Stimulated activated CD8-positive, alpha-beta memory T cell treated with anti-CD3 and anti-CD28 coated beads, Interleukin-4, amount 100 ng/mL, for 1 hour (primary cell): ENCODE measurements at regions not wholly inside any gene's neighbourhood (a gene's known extent, or its start where the extent isn't known, plus 50 kb on each side); places are given as distances from the start of the nearest gene placed in this dataset.

ENCODE experiments used
- DNase-seq, 2 donors: peaks; one replicate each; pipeline ENCODE4 v3.0.0-alpha.2; 2020; ENCODE audit warnings: low read depth in 2 of 2, low spot score in 1 of 2

DNA sequence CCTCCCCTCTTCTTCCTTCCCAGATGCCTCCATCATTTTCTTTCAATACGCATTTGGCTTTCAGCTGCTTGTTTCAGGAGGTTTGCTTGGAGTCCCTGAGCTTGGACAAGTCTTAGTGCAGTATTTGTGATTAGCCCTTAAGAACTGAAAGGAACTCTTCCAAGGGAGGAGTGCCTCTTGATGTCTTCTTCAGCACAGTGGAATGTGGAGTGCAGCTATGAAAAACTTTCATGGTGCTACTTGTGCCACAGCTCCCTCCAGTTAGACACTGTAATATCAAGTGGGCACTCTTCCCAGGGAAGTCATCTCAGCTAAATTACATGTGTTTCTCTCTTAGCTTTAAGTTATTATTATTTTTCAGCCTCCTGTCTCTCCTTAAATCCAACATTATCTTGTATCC lies 173.1 kb downstream of the NECTIN3 start:
- DNase-seq: no peak

DNA sequence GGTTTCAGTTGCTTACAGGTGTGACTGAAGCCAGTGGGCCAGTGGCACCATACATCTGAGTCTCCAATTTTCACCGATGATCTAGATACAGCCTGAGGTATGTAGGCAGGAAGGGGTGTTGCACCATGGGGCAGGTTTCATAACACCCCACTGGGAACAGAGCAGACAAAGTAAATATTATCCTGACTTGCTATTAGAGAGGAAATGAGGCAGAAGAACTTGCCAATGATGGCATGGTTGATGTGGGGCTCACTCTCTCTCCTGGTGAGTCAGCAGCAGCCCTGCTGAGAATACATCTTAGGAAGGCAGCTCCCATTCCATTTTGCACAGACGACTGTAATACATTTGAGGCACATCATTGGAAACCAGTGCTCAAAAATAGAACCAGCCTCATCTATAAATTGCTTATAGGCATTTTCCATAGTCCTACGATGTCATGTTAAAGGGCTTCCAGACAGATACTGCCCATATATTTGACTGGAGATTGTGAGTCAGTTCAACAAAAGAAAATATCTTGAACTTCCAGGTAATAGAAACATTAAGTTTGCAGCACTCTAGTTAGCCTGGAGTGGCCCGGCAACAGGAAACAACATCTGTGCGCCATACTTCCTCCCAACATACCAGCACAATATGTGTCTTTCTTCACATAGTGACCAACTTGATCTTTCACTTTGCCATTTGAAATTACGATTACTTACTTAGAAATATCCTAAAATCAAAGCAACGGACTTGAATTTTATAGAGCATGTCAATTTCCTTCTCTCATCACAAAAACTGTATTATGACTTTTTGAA lies 175.5 kb downstream of the NECTIN3 start:
- DNase-seq: no peak

DNA sequence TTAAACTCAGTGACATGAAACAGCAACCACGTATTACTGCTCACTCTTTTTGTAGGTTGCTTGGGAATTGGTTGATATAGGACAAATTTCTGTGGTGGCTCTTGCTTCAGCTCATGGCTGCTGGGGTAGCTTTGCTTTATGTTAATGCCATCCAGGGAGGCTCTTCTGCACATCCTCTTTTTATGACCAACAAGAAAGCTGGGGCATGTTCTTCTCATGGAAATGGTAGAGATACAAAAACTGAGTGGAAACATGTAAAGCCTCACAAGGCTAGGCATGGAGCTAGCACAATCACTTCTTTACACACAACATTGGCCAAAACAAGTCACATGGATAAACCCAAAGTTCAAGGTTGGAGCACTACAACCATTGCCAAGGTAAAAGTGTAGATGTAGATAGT lies 176.8 kb downstream of the NECTIN3 start:
- DNase-seq: no peak

DNA sequence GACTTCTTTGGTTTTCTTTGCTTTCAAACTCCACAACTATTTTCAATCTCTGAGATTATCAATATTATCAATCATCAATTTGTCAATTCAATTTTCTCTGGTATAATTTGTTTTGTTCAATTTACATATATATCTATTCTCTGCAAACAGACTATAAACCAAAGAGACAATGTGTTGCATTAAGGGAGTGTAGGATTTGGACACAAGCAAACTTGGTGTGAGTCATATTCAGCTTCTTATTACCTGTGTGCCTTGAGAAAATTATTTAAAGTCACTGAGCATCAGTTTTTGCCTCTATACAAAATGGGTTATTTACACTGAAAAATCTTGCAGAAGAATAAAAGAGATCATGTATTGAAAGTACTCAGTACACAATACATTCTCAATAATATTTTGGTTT lies 177.8 kb downstream of the NECTIN3 start:
- DNase-seq: no peak

DNA sequence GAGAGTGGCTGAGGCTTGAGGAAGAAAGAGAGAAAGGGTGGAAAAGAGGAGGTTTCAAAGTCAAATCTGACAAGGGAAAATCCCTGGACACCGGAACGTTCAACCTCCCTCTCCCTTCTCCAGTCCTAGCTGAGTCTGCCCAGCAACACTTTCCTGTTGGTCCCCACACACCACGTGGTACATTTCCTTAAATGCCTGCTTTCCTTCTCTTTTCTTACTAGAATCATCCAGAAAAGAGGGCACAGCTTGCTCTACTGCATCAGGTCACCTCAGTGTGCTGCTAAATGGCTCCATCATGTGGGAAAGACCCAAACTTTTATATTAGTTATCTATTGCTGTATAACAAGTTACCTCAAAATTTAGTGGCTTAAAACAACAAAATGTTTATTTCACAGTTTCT lies 181.2 kb downstream of the NECTIN3 start:
- DNase-seq: no peak

DNA sequence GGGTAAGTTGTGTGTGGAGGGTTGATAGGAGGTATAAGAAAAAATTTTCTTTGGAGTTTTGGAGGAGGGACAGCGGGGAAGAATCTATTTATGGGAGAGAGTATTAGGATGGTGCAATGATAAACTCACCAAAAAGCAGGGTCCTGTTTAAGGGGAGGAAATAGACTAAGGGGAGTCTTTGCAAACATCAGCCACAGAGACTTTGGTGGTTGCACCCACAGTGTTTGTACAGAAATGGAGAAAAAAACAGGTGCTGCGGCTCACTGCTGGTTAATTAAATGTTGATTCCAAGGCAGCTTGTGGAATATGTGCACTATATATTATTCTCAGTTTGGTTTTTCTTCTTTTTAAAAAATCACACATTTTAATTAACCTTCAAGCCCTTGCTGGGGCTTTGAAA lies 182.1 kb downstream of the NECTIN3 start:
- DNase-seq: no peak

DNA sequence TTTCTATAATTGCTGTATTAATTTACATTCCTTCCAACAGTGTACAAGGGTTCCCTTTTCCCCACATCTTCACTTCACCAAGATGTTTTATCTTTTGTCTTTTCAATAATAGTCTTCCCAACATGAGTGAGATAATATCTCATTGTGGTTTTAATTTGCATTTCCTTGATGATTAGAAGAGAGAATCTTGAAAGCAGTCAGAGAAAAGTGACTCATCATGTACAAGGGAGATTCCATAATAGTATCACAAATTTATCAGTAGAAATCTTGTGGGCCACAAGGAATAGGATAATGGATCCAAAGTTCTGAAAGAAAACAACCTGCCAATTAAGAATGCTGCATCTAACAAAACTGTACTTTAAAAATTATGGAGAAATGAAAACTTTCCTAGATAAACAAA lies 189.3 kb downstream of the NECTIN3 start:
- DNase-seq: no peak

DNA sequence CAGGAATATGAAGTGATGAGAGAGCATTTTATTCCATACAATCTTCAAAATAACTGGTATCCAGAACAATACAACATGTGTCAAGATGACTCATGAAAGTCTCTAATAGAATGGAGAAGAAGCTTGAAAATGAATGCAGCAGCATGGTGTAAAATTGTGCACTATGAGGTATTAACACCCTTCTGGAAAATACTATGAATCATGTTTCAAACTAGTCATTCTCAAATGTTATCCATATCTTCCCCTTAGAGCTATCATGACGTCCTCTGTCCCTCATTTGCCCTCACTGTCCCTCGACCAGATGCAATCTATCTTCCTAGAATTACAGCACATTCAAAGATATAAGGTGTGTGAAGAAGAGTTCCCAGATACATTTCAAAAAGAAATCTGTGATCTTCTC lies 198.2 kb downstream of the NECTIN3 start:
- DNase-seq: no peak

DNA sequence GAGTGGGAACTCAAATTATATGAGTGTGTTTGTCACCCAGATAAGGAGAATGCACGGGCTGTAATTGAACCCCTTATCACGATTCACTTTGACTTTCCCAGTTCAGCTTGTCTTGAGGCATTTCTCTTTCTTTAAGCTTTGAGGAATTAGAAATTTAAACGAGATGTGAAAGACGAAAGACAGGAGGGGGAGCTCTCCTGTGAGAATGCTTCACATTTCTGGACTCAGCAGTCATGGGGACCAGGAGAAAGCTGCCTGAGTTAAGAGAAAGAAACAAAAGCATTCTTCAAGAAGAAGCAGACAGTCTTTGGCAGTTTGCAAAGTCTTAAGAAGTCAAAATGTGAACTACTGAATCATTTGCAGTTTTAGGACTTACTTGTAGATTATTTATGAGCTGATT lies 205.6 kb downstream of the NECTIN3 start:
- no peak for DNase-seq

DNA sequence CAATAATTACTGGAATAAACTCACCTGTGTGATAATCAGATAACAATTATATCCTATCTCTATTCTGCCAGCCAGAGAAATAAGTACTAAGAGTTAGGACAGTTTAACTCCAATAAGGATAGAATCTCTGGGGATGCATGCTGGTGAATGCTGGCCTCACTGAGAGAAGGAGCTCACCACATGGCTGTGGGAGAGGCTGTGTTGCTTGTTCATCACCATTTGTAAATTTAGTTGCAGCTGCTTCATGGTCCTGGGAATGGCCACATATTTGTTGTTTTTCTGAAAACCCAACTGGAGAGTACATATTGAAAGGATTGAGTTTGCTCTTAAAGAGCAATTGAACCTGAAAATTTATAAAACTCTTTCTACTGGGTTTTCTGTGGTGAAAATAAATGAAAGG lies 207.3 kb downstream of the NECTIN3 start:
- DNase-seq: no peak

DNA sequence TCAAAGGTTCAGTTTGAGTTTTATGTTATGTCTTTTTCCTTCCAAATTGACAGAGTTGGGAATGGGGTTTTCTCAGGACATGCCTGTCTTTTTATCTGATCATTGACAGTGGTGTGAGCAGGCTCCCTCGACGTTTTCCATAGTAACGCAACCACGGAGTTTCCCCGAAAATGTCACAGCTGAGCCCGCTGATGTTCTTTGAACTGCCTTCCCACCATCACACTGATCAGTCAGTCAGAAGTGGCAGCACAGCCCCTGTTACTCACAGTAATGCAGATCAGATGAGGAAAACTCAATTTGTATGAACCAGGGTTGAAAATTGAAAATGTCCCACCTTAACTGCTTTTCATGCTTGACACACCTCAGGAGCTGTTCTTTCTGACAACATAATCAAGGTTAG lies 210.4 kb downstream of the NECTIN3 start:
- no peak for DNase-seq

- no peak for DNase-seq
Measured at GRCh38 chr3:111283165-111283564, 211.5 kb downstream of the NECTIN3 start.

DNA sequence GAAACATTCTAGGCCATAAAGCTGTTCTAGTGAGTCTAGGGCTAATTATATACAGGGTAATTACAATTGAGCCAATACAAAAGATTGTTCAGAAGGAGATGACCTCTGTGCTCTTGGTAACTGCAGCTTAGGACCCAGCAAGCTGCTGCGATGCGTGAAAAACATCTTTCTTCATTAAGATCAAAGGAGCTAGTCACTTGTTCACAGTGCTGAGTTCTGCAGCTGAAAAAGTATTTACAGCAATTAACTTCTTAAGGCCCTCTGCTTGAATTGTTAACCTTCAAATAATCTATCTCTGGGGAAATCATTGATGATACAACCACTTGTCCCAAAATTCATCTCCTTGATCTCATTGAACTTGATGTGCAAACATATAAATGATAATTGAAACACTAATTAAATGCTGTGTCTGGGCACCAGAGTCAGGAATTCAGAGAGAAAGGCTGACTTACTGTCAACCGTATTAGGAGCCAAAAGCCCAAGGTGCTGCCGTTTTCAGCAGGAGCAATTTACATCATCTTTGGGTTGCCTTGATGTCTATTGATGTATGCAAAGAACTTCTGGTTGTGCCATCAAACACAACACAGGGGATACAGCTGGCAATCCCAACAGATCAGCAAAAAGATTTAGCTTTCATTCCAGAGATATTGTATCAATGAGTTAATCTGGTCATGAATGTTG lies 213.0 kb downstream of the NECTIN3 start:
- DNase-seq: no peak

DNA sequence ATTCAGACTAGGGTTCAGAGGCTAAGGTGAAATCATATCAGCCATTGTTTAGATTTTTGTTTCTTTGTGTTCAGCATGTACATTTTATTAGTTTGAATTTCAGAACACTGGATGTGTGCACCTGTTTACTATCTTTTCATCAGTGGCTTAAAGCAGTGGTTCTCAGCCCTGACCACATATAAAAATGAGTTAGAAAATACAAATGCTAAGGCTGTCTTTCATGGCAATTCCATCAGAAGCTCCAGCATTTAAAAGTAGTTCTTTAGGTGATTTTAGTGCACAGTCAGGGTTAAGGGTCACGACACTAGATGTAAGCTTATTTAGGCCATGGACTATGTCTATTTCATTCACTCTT lies 213.5 kb downstream of the NECTIN3 start:
- DNase-seq: no peak

DNA sequence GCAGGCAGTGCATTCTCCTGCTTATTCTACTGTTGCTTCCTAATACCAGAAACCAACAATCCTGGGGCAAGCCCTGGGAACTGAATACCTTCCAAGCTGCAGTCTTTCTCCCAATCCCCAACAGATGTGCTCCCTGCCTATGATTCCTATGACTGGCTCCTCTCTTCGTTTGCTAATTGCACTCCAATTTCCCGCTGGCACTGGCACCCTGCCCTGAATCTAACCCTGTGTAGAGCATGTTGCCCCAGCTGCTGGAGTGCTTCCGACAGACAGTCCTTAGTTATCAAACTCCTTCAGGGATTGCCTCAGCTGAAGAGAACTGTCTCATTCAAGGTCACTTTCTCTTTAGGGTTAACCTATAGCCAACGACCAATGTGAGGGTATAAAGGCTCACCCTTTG lies 214.1 kb downstream of the NECTIN3 start:
- no peak for DNase-seq

GRCh38 chr3:111286746-111287145 lies 215.1 kb downstream of the NECTIN3 start:
- no peak for DNase-seq

DNA sequence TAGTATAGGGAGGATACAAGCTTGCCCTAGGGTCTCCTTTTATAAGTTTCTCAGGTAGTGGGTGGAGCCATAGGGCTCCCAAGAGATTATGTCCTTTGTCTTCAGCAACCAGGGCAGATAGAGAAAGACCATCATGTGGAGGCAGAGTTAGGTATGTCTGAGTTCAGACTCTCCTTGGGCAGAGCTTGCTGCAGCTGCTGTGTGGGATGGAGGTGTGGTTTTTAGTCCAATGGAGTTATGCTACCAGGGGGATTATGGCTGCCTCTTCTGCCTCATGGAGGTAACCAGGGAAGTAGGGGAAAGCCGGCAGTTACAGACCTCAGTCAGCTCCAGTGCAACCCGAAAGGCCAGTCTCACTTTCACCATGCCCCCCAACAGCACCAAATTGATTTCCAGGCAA lies 220.5 kb downstream of the NECTIN3 start:
- no peak for DNase-seq

GRCh38 chr3:111299192-111299615 lies 227.6 kb downstream of the NECTIN3 start:
- DNase-seq: no peak

DNA sequence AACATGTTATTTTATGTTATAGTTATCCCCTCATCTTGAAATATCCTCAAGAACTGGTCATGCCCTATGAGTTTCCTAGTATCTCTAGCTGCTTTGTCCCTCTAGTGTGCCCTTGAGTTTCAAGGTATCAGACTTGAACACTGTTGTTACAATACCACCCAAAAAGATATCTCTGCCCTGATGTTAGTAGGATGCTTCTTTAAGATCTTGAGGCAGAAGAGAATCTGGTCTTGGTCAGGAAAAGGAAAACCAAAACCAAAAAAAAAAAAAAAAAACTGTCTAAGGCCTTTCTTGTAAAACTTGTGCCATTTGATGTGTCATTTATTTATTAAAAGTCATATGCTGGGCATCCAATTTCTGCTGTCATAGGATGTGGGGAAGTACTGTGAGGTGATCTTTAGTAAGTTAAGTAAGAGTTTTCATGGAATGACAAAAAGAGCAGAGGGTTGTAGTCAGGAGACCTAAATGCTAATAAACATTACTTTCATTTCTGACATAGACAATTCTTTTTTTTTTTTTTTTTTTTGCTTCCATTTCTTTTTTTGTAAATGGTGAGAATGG lies 229.7 kb downstream of the NECTIN3 start:
- no peak for DNase-seq

GRCh38 chr3:111302063-111302462 lies 230.4 kb downstream of the NECTIN3 start:
- no peak for DNase-seq

DNA sequence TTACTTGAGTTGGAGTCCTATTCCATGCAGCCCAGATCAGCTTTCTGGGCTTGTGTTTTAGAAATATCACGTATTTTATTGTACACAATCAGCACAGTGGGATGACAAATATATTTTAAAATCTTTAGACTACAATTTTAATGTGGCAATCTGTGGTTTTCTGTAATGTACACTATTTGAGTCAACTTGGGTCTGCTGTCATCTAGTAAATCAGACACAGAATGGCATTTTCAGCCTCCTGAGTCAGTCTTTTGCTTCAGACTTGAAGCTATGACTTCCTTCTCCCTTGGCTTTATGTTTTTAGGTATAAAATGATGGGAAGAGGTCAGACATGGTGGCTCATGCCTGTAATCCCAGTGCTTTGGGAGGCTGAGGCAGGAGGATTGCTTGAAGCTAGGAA lies 232.1 kb downstream of the NECTIN3 start:
- no peak for DNase-seq

GRCh38 chr3:111307676-111308075 lies 234.3 kb upstream of the CD96 start:
- no peak for DNase-seq

- DNase-seq: no peak
Measured at GRCh38 chr3:111311126-111311525, 230.9 kb upstream of the CD96 start.
